ENCODE measurements at regions not wholly inside any gene's neighbourhood (a gene's known extent, or its start where the extent isn't known, plus 50 kb on each side); places are given as distances from the start of the nearest gene placed in this dataset.

DNA sequence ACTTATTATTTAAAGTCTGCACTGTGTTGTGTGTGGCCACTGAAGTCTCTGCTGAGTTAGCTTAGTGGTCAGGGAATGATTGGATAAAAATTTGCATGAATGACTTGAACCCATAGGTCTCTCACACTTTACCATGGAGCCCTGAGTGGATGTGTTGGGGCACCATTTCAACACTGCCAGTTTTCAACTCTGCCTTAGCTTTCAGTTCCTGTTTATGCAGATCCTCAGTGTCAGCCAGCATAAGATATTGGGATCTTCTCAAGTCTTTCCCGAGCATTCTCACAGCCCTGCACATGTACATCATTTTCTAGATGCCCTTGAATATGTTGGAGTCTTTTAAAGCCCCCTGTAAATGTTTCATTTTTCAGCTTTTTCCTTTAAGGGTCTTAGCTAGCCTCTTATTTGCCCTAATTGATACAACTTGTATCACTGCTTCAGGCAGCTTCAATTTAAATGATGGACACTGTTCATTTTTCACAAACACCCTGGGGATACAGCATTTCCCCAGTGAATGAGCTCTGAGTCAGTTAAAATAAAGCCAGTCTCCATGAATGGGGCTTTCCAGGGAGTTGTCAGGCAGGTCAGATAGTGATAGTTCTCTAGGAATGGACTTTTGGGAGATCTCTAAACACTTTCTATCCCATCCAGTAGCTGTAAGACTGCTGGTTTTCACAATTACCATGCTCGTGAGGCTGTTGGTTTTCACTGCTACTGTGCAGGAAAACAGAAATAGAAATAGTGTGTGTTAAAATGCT is 211.9 kb upstream of the PAPPA start:
- no peak overlapping the region for H3K4me3 ChIP-seq (ENCODE audit: low read length)
- DNase-seq (ENCODE audit: low read depth) = no peak
- TF ChIP-seq, protein P1, sequence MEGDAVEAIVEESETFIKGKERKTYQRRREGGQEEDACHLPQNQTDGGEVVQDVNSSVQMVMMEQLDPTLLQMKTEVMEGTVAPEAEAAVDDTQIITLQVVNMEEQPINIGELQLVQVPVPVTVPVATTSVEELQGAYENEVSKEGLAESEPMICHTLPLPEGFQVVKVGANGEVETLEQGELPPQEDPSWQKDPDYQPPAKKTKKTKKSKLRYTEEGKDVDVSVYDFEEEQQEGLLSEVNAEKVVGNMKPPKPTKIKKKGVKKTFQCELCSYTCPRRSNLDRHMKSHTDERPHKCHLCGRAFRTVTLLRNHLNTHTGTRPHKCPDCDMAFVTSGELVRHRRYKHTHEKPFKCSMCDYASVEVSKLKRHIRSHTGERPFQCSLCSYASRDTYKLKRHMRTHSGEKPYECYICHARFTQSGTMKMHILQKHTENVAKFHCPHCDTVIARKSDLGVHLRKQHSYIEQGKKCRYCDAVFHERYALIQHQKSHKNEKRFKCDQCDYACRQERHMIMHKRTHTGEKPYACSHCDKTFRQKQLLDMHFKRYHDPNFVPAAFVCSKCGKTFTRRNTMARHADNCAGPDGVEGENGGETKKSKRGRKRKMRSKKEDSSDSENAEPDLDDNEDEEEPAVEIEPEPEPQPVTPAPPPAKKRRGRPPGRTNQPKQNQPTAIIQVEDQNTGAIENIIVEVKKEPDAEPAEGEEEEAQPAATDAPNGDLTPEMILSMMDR (conservative IDR thresholded peaks at IDR 0.05; ENCODE audit: low read depth, low read length) = no peak

DNA sequence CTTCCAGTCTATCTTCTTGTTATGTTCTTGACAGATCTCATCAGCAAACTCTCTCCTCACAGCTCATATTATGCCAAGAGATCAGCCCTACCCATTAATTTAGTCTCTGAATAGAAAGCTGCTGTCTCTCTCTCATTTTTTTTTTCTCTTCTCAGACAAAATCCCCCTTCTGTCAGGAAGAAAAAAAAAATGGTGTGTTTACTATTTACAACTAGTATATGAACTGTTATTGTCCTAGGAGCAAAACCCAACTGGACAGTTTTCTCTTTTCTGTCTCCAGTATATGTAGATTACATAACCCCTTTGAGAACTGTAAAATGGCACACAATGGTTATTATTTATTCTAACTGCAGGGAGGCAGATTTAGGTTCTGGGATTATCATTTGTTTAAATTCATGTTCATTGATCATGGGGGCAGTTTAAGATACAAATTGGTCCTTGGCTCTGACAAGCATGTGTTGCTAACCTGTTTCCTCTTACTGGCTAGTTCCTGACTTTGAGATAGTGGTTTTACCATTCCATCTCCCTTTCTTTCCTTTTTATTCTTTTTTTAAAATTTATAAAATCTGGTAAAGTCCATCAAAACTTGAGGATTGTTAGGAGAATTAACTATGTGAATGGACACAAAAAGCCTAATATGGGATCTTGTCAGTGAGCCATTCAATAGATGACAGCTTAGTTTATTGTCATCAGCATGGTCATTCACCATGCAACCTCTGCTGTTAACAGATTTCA is 210.0 kb upstream of the PAPPA start:
- no peak overlapping the region for H3K4me3 ChIP-seq (ENCODE audit: low read length)
- no peak for DNase-seq (ENCODE audit: low read depth)
- TF ChIP-seq, protein P1 (conservative IDR thresholded peaks at IDR 0.05; ENCODE audit: low read depth, low read length) = no peak

DNA sequence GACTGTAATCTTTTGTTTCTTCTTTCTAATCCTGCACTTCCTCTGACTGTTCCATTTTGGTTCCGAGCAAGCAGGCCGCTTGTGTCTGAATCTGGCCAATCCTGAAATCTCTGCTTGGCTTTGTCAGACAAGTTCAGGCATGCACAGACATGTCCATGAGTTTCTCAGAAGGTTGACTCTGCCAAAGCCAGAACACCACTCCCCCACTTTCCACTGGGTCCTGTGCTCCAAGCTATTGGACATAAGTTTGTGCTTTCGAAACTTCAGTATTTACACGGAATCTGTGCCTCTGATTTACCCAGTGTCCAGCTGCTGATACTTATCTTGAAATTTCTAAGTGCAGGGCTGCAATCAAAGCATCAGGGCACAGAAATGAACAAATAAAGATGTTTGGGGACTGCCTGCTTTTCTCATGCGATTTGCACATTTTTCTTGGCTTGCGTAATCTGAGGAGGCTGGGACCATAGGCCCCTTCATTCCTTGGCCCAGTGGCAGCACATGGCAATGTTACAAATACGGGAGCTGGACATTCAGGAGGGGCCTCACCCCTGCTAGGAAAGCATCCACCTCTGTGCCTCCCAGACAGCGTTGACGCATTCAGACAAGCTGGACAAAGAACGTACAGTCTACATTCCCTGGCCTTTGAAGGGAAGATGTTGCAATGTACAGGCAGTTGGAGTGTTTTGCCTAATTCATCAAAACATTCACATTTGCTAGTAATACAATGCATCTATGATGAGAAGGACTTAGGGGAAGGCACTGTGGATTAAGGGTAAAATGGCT is 209.2 kb upstream of the PAPPA start:
- no peak overlapping the region for H3K4me3 ChIP-seq (ENCODE audit: low read length)
- DNase-seq (ENCODE audit: low read depth) = peak; percentile 85
- TF ChIP-seq, protein P1 (conservative IDR thresholded peaks at IDR 0.05; ENCODE audit: low read depth, low read length) = no peak

DNA sequence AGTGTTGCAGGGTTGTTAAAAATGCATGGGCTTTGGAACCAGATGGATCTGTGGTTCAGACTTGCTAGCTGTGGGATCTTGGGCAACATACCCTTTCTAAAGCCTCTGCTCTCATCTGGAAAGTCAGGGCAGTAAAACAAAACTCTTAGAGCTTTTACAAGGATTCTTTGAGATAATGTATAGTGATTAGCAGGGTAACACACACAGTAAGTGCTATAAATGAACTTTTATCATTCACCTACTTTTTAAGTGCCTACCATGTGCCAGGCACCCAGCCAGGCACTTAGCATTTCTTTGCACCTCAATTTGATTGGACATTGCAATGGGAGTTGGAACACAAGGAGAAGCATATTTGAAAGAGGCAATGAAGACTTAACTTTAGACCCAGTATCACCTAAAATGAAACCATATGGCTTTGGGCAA is 208.6 kb upstream of the PAPPA start:
- TF ChIP-seq, protein P1 (conservative IDR thresholded peaks at IDR 0.05; ENCODE audit: low read depth, low read length) = no peak
- H3K4me3 ChIP-seq (ENCODE audit: low read length) = no peak overlapping the region
- no peak for DNase-seq (ENCODE audit: low read depth)

DNA sequence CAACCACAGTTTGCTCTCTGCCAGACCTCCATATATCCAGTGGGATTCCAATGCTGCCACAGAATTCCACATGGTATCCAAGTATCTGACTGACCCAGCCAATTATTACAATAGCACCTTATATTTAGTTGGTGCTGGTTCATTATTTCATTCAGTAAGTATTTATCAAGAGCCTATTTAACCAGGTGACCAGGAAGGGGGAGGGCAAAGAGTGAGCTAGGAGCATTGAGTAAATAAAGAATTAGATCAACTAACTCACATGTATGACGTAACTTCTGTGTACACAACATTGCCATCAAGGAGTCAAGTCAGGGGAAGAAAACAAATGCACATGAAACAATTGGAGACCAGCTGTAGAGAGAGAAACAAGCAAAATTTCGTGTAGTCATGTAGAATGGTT is 207.1 kb upstream of the PAPPA start:
- no peak overlapping the region for H3K4me3 ChIP-seq (ENCODE audit: low read length)

DNA sequence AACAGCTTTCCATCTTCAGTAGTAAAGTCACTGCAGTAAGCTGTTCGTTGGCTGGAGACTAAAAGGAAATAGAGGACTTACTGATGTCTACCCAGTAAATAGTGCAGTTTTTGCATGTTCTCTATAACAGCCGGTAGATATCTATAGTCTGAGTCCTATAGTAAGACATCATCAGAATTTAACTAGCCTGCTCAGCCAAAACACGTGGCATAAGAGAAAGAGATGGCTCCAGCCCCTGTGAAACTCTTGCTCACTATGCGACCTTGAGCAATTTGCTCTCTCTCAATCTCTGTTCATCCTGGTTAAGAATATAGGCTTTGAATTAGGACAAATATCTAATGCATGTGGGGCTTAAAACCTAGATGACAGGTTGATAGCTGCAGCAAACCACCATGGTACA is 201.6 kb upstream of the PAPPA start:
- no peak for DNase-seq (ENCODE audit: low read depth)

More for the DNA sequence above, 207.1 kb upstream of the PAPPA start:
- no peak for DNase-seq (ENCODE audit: low read depth)
- TF ChIP-seq, protein P1 (conservative IDR thresholded peaks at IDR 0.05; ENCODE audit: low read depth, low read length) = no peak

More for the DNA sequence above, 201.6 kb upstream of the PAPPA start:
- TF ChIP-seq, protein P1 (conservative IDR thresholded peaks at IDR 0.05; ENCODE audit: low read depth, low read length) = no peak
- H3K4me3 ChIP-seq (ENCODE audit: low read length) = no peak overlapping the region

All from retinal pigment epithelial cell (primary cell).